Left lung (tissue), 4 donors: ENCODE measurements at regions not wholly inside any gene's neighbourhood (a gene's known extent, or its start where the extent isn't known, plus 50 kb on each side); places are given as distances from the start of the nearest gene placed in this dataset.

Experiments
- ATAC-seq: fragments of 200-7000 bp; cut with Tn5 transposase; one replicate; pipeline ENCODE4 v1.9.1; 2020; ENCODE audit warnings: moderate library complexity
- DNase-seq, 4 donors: peaks; one replicate each; pipeline ENCODE4 v3.0.0-alpha.2; 2013 to 2020
- H3K27ac ChIP-seq, 2 donors: fragments of 200-600 bp; sonication (generic) in 1 of 2; one replicate each; pipeline versions ENCODE4 v1.5.0 to v1.8.0; 2020 to 2021
- H3K27me3 ChIP-seq, 2 donors: fragments of 200-600 bp; sonication (generic) in 1 of 2; one replicate each; pipeline versions ENCODE4 v1.5.0 to v1.8.0; 2020 to 2021
- H3K36me3 ChIP-seq, 2 donors: fragments of 200-600 bp; sonication (generic) in 1 of 2; one replicate each; pipeline versions ENCODE4 v1.5.0 to v1.8.0; 2020 to 2021
- H3K4me1 ChIP-seq, 2 donors: fragments of 200-600 bp; one replicate each; pipeline ENCODE4 v1.8.0; 2021
- H3K4me3 ChIP-seq, 2 donors: fragments of 200-600 bp; sonication (generic) in 1 of 2; one replicate each; pipeline versions ENCODE4 v1.5.0 to v1.8.0; 2020 to 2021; ENCODE audit warnings: mild to moderate bottlenecking in 1 of 2
- H3K9me3 ChIP-seq, 2 donors: fragments of 200-600 bp; sonication (generic) in 1 of 2; one replicate each; pipeline versions ENCODE4 v1.5.0 to v1.8.0; 2020 to 2021
- CTCF ChIP-seq, 2 donors: fragments of 200-600 bp; sonication (generic) in 1 of 2; IDR thresholded peaks; one replicate each; pipeline versions ENCODE4 v1.5.0 to v1.8.0; 2021; ENCODE audit warnings: antibody characterized with exemption in 2 of 2
- intact Hi-C, 2 donors: fragments of 100-400 bp; cut with DNase I; formaldehyde crosslinking; loops; one replicate each; pipeline versions ENCODE4 v1.11.2 to v1.14.2; 2022
- donor health status: DM: no; HTN: yes; CAD: no.
- donor health status: DM: no; HTN: no; CAD: no.

DNA sequence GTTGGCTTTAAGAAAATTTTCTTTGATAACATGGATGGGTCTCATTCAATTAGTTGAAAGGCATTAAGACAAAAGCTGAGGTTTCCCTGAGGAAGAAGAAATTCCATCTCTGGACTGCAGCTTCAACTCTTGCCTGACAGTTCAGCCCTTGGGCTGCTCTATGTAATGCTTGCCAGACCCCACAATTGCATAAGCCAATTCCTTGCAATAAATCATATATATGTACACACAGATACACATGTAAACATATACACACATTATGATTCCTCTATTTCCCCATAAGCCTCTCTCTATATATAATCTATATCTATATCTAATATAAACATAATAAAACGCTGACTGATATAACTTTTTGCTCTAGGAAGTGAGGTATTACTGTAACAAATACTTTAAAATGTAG, 301.5 kb upstream of the PRMT6 start:
- Histone ChIP-seq H3K36me3 (no peaks in the 10 kb centered on the region), H3K4me3 (no peak overlapping the region), H3K27me3 (no peaks in the 10 kb centered on the region), H3K9me3 (no peaks in the 10 kb centered on the region), H3K27ac (no peak overlapping the region), H3K4me1 (no peaks in the 10 kb centered on the region)
- TF ChIP-seq CTCF (IDR thresholded peaks at IDR 0.05) = no peak
- ATAC-seq (no peak), DNase-seq (no peak)
- intact Hi-C loops = no loop called here

DNA sequence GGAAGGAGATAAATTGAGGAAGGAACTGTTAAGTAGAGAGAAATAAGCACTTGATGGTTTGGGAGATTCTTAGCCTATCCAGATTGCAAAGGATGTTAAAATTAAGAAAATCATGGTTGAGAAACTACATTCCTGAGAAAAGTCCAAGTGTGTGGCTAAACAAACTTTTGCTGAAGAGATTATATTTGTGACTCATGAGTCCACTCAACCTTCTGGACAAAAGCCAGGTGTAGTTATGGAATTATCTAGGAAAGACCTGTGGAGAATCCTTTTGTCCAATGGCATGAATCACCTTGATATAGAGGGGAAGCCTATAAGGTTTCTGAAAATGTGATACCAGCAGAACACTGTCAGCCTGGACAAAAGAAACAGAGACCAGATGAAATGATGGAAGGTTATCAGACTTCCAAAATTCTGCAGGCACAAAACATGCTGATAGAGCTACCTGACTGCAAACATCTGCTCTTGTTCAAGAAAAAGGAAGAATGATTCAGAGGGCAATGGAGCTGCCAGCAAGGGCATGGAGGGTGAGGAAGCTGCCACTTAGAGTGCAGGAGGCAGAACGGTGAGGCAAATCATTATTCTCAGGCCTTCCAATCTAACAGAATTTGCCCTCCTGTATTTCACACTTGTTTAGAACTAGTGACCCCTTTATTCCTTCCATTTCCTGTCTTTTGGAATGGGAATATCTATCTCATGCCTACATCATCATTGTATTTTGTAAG, 300.6 kb upstream of the PRMT6 start:
- Histone ChIP-seq H3K27me3 (no peaks in the 10 kb centered on the region), H3K9me3 (no peaks in the 10 kb centered on the region), H3K27ac (no peak overlapping the region), H3K4me1 (no peaks in the 10 kb centered on the region), H3K4me3 (no peak overlapping the region), H3K36me3 (no peaks in the 10 kb centered on the region)
- DNase-seq (no peak), ATAC-seq (no peak)
- TF ChIP-seq CTCF (IDR thresholded peaks at IDR 0.05) = no peak
- intact Hi-C loops = no loop called here

GRCh38 chr1:106756752-106757151, 299.7 kb upstream of the PRMT6 start:
- Histone ChIP-seq H3K36me3 (no peaks in the 10 kb centered on the region), H3K9me3 (no peaks in the 10 kb centered on the region), H3K4me3 (no peak overlapping the region), H3K27me3 (no peaks in the 10 kb centered on the region), H3K27ac (no peak overlapping the region), H3K4me1 (no peaks in the 10 kb centered on the region)
- DNase-seq = no peak
- no peak for TF ChIP-seq CTCF (IDR thresholded peaks at IDR 0.05)
- intact Hi-C loops = no loop called here
- ATAC-seq = no peak

DNA sequence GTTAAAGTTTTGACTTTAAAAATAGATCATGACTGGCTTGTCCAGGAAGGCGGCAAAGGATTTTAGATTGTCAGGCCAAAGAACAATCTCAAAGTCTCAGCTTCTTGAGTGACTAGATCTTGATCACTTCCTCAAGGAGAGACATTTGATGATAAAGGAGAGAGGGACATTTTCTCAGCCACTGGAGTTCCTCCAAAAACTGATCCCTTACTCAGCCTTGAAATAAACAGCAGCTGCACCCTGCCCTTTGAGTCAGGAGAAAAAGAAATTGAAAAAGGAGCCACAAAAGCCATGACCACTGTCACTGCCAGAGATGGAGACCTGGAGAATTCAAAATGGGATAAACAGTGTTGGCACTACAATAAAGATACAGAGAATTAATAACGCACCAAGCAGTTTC, 288.4 kb upstream of the PRMT6 start:
- ATAC-seq (no peak), DNase-seq (no peak)
- Histone ChIP-seq H3K4me3 (no peak overlapping the region), H3K27me3 (no peaks in the 10 kb centered on the region), H3K27ac (no peak overlapping the region), H3K36me3 (no peaks in the 10 kb centered on the region), H3K4me1 (no peaks in the 10 kb centered on the region), H3K9me3 (no peaks in the 10 kb centered on the region)
- intact Hi-C loops = no loop called here
- TF ChIP-seq CTCF (IDR thresholded peaks at IDR 0.05) = no peak

DNA sequence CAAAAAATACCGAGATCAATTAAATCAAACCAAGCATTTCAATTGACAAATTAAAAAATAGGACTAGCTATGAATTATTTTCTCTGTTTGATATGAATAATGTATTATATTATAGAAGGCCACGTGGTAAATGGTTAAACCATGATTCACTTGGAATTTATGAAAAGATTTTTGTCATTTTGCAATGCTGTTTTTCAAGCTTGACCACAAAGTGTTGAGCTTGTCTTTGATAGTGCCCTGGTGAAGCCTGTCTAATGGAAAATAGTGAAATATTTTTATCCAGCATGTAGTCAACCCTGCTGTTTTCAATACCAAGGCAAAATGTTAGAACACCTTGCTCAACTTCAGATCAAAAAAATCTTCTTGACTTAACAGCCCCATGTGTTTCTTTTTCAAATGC, 288.0 kb upstream of the PRMT6 start:
- Histone ChIP-seq H3K27ac (no peak overlapping the region), H3K4me1 (no peaks in the 10 kb centered on the region), H3K27me3 (no peaks in the 10 kb centered on the region), H3K4me3 (no peak overlapping the region), H3K36me3 (no peaks in the 10 kb centered on the region), H3K9me3 (peaks cover 0 to 4% of the 10 kb centered on the region in 2 donors)
- intact Hi-C loops = no loop called here
- TF ChIP-seq CTCF (IDR thresholded peaks at IDR 0.05) = no peak
- DNase-seq = no peak
- no peak for ATAC-seq
